ENCODE measurements at regions not wholly inside any gene's neighbourhood (a gene's known extent, or its start where the extent isn't known, plus 50 kb on each side); places are given as distances from the start of the nearest gene placed in this dataset.

GRCh38 chr6:21694168-21694567, 100.6 kb downstream of the SOX4 start:
- POLR2A ChIA-PET: no interaction called here
- CTCF ChIA-PET: no interaction called here

GRCh38 chr6:21707524-21708319, 114.2 kb downstream of the SOX4 start:
- DNase-seq (ENCODE audit: extremely low spot score): no peak
- POLR2A ChIA-PET: no interaction called here
- CTCF ChIA-PET: no interaction called here
- no peak for TF ChIP-seq CTCF (IDR thresholded peaks at IDR 0.05; ENCODE audit: control extremely low read depth, extremely low read depth, low read depth, missing control alignments)

More at GRCh38 chr6:21694168-21694567, 100.6 kb downstream of the SOX4 start:
- DNase-seq (ENCODE audit: extremely low spot score): no peak
- TF ChIP-seq CTCF (IDR thresholded peaks at IDR 0.05; ENCODE audit: control extremely low read depth, extremely low read depth, low read depth, missing control alignments): no peak

GRCh38 chr6:21708320-21708580, 114.7 kb downstream of the SOX4 start:
- POLR2A ChIA-PET: no interaction called here
- TF ChIP-seq CTCF (IDR thresholded peaks at IDR 0.05; ENCODE audit: control extremely low read depth, extremely low read depth, low read depth, missing control alignments): no peak
- CTCF ChIA-PET: no interaction called here
- no peak for DNase-seq (ENCODE audit: extremely low spot score)

- POLR2A ChIA-PET: no interaction called here
- CTCF ChIA-PET: no interaction called here
- no peak for TF ChIP-seq CTCF (IDR thresholded peaks at IDR 0.05; ENCODE audit: control extremely low read depth, extremely low read depth, low read depth, missing control alignments)
- DNase-seq (ENCODE audit: extremely low spot score): no peak
Measured at GRCh38 chr6:21710216-21710615, 116.7 kb downstream of the SOX4 start.

GRCh38 chr6:21710908-21711627, 117.5 kb downstream of the SOX4 start:
- ChIA-PET CTCF (no interaction called here), POLR2A (no interaction called here)
- no peak for DNase-seq (ENCODE audit: extremely low spot score)
- no peak for TF ChIP-seq CTCF (IDR thresholded peaks at IDR 0.05; ENCODE audit: control extremely low read depth, extremely low read depth, low read depth, missing control alignments)

GRCh38 chr6:21712213-21712612, 118.7 kb downstream of the SOX4 start:
- DNase-seq (ENCODE audit: extremely low spot score): no peak
- POLR2A ChIA-PET: no interaction called here

More at GRCh38 chr6:21712213-21712612, 118.7 kb downstream of the SOX4 start:
- no peak for TF ChIP-seq CTCF (IDR thresholded peaks at IDR 0.05; ENCODE audit: control extremely low read depth, extremely low read depth, low read depth, missing control alignments)
- CTCF ChIA-PET: no interaction called here
